DMS 273 (cell line): ENCODE measurements at regions not wholly inside any gene's neighbourhood (a gene's known extent, or its start where the extent isn't known, plus 50 kb on each side); places are given as distances from the start of the nearest gene placed in this dataset.

Experiments used
- DNase-seq: peaks from one replicate; lab custom pipeline; 2025; ENCODE audit not compliant: unreplicated experiment; lab: John Stamatoyannopoulos, UW

DNA sequence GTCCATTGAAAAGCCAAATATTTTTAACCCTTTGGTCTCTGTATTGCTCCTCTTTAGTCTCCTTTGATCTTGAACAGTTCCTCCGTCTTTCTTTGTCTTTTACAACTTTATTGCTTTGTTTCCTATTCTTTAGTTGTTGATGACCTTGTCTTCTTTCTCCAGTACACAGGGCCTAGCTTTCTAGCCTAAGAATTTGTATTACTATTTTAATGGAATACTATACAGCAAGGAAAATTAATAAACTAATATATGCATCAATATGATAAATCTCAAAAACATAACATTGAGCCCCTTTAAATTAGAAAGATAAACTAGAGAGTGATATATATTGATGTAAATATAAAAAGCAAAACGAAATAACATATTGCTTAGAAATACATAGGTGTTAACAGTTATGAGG lies 88.7 kb downstream of the NR1D2 start:
- no peak for DNase-seq

DNA sequence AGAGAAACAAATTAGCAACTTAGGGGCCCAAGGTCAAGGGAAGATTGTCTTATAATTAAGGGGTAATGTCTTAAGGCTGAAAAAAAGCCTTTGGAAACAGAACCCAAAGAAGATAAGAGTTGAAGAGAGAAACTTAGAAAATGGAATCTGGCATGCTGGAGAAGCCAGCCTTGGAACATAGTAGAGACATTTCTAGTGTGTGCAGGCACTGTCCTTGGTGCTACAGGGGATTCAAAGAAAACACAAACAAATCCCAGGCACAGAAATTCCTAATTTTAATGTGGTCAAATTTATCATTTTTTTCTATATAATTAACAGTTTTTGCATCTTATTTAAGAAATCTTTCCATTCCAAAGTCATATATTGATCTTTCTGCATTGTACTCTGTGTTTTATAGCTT lies 89.4 kb downstream of the NR1D2 start:
- DNase-seq, result no peak

DNA sequence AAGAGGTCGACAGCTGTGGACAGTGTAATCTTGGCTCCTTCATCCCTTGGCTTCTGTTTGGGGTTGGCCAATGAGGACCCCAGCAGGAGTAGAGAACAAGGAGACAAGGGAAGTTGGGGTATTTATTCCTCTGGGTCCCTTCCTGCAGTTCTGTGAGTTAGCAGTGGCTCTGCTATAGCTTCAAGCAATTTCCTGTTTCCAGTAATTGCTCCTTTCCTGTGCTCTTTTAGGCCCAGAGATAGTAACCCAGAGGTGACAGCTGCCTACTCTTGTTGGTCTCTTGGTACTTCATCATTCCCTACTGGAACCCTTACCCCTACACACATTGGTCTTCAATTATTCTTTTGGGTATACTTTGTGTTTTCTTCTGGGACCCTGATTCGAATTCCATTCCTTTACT lies 92.9 kb downstream of the NR1D2 start:
- DNase-seq, result no peak

DNA sequence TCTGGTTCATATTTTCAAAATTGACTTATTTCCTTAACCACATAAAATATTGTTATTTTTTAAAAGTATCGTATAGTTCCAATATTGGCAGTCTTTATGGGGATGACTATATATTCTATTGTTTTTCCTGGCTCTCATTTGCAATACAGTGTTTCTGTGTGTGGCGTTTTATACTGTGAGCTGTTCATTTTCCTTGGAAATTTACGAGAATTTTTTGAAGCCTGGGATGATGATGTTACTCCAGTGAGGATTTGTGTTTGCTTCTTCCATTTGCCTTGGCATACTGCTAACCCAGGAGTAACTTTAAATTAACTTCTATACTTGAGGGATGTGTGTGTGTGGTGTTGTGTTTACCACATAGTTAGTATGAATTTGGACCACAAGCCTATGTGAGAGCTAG lies 95.2 kb downstream of the NR1D2 start:
- DNase-seq, result no peak

DNA sequence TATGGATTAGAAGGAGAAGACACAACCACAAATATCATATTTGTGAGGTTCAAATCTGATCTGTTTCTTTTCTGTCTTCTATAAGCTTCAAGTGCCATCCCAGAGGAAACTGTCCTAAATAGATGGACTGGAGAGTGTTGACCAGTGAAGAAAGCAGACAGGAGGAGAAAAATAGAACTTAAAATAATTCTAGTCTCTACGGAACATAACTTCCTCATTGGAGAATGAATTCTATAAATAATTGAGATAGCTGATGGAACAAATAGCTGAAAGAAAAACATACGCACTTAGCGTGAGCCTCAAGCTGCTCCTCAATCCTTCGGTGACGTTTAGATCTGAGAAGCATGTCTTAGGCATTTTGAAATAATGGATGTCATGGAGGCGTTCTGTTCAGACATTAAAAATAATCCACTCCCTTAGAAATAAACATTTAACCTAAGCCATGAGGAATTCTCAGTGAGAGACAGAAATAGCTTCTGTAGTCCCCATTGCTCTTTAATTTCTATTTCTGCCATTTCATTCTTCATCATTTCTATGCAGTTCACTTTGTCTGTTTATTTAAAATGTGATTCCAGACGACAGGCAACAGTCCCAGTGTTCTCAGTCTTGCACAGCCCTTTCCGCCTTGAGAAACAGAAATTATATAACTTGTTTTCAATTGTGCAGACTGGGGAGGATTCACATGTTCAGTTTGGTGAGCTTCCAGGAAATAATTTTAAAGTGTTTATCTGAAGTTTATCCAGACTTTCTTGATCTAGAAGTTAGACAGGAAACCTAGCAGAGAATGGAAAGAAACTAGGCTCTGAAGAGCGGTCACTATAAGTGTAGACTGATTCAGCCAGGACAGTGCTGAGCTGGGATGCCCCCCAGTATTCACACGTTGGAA lies 97.3 kb downstream of the NR1D2 start:
- no peak for DNase-seq

DNA sequence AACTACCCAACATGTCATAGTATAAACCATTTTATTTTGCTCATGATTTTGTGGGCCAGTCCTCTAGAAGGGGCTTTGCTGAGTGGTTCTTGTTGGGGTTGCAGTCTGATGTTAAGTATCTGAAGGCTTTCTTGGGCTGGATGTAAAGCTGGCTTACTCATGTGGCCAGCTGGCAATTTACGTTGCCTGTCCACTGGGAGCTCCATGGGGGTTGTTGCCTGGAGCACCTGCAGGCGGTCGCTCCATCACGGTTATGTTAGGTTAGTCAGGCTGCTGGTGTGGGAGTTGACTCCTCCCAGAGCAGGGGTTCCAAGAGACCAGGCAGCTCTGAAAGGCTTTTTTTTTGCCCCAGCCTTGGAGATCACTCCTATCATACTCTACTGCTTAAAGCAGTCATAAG lies 98.1 kb downstream of the NR1D2 start:
- DNase-seq, result peak; percentile 3

DNA sequence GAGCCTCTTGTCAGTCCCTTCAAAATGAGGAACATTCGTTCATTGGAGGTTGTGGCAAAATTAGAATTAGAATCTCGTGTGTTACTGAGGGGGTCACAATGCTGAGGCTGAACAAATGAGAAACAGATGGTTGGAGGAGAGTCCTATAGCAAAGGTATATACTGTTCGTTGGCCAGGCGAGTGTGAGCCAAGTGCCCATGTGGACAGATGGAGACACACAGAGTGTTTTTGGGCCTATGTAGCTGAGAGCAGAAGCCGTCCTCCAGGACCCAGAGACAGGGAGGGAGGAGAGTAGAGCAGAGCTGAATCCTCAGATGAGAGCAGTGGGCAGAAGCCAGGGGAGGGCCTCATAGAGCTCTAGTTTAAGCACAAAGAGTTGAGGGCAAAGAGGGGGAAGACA lies 98.9 kb downstream of the NR1D2 start:
- DNase-seq, result no peak

DNA sequence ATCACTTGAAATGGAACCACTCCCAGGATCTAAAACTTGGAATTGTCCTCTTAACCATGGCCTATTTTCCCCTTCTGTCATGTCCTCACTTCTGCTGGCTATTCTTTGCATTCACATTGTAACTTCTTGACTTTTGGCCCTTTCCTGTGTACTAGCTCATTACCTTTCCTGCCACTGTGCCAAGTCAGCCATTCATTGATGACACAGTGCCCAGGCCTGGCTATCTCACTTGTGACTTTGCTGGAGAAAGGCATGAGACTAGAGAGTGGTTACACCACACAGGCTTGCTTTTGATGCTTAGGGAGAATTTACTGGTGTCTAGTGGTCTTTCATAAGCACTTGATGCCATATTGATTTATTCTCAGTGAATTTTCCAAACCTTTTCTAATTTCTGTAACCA lies 101.1 kb downstream of the NR1D2 start:
- DNase-seq, result no peak

DNA sequence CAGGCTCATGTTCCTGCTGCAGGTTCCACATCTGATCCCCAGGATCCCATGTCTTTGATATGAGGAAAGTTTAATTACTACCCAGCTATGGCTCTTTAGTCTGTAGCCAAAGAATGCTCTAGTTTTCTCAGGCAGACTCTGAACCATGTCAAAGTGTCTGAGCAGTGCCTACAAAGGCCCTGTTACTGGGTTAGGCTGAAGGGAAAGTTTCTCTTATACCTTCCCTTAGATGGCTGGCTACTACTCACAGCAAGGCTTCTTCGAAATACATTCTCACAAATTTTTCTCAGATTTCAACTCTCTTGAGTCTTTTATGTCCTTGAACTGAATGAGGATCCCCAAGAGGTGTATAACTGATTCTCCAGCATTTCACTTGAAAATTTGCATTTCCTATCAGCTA lies 102.4 kb downstream of the NR1D2 start:
- no peak for DNase-seq

DNA sequence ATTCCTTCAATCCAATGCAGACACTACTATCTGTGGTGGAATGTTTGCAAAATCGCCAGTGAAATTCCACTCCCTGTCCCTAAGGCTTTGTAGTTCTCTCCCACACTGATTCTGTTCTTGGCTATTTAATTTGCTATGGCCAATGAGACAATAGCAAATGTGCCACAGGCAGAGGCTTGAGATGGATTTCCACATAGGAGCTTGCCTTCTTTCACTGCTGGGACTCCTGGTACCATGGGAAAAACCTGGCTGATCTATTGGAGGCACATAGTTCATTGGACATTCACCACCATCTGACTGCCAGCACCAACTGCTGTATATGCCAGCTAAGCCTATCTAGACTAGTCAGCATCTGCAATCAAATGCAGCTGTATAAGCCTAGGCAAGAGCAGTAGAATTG lies 103.8 kb downstream of the NR1D2 start:
- no peak for DNase-seq

DNA sequence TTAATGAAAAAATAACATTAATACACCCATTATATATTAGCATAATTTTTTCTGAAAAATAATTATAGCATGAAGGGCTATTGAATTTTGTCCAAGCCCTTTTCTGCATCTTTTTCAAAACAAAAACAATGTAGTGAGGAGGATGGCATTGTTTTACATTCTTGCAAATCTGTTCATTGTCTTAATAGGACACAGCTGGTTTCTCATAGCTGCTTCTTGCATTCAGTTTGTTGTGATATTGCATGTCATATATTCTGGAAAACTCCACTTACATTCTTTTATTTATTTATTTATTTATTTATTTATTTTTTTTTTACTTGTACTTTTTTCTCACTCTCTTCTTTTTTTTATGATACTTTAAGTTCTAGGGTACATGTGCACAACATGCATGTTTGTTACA lies 107.4 kb downstream of the NR1D2 start:
- no peak for DNase-seq

DNA sequence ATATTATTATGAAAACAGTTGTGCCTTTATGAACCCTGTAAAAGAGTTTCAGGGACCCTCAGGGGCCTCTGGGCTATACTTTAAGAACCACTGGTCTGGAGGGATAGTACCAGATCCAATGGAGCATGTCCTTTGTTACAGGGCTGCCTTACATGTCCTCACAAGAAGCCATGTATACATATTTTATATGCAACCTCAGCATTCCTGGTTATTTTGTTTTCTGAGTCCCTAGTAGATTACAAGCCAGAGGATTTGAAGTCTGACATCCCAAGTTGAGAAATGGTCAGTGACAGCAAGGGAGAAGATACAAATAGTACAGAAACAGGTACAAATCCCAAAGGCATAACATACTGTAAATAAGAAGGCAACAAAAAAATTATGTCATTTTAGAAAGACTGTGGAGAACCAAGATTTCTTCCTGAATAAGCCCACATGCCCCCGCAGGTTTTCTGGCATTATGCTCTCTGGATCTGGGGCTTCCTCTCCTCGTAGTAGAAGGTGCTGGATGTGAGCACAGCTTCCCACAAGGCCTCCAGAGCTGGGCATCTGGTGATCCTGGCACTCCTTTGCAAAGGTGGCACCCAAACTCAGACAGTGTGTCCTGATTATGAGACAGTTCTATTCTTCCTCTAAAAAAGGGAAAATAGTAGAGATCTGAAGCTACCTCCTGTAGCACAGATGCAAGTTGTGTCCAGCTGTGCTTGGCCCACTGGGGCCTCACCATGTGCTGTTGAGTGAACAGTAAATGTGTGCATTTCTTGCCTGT lies 114.0 kb downstream of the NR1D2 start:
- no peak for DNase-seq

DNA sequence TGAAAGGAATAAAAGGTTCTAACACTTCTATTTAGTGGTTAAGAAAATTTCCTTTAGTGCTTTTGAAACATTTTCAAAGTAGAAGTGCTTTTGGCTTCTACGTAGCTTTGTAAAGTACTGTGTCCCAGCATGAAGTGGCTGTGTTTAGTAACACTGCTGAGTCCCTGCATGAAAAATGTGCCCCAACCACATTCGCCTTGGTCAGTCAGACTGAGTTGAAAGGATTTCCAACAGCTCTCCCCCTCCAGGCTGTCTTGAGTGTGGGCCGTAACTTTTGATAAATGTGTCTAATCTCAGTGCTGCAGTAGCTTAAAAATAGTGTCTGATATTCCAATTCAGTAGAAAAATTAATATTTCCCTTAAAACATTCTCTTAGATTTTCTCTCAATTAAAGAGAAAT lies 115.0 kb downstream of the NR1D2 start:
- DNase-seq, result no peak

DNA sequence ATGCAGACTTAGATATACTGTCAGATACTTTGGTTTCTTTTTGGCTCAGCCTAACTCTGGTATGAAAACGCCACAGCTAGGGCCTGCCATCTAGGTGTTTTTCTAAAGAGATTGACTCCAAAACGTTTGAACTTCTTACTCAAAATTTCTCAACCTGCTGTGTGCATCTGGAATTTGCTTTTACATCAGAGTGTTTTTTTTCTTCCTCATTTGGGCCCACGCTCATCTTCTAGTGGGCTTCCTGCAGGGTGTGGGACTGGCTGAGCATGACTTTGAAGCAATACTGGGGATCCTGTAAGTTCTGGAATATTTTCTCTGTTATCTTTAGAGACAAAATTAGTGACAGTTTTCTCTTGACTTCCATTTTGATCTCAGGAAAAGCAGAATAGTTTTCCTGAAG lies 117.8 kb downstream of the NR1D2 start:
- DNase-seq, result no peak
